Hepatocyte (in vitro differentiated cells): ENCODE measurements at regions not wholly inside any gene's neighbourhood (a gene's known extent, or its start where the extent isn't known, plus 50 kb on each side); places are given as distances from the start of the nearest gene placed in this dataset.

Experiments
- DNase-seq: peaks from one replicate; pipeline ENCODE4 v3.0.0-alpha.2; 2016; ENCODE audit warnings: low spot score
- H2AFZ ChIP-seq: fragments of 200-600 bp; sonication (generic); 2 replicates; pipeline ENCODE4 v1.6.0; 2016; ENCODE audit warnings: antibody characterized with exemption, mild to moderate bottlenecking
- H3K27ac ChIP-seq: fragments of 200-600 bp; sonication (generic); 2 replicates; pipeline ENCODE4 v1.5.1; 2016; ENCODE audit warnings: mild to moderate bottlenecking
- H3K27me3 ChIP-seq: fragments of 200-600 bp; sonication (generic); 2 replicates; pipeline ENCODE4 v1.6.1; 2016
- H3K36me3 ChIP-seq: fragments of 200-600 bp; sonication (generic); replicated peaks from 2 replicates; pipeline ENCODE4 v1.5.1; 2016; ENCODE audit warnings: low read depth; ENCODE audit not compliant: insufficient read depth
- H3K4me1 ChIP-seq: fragments of 200-600 bp; sonication (generic); 2 replicates; pipeline ENCODE4 v1.5.1; 2016; ENCODE audit warnings: mild to moderate bottlenecking, moderate library complexity; ENCODE audit not compliant: insufficient read depth
- H3K4me2 ChIP-seq: fragments of 200-600 bp; sonication (generic); 2 replicates; pipeline ENCODE4 v1.6.0; 2016
- H3K4me3 ChIP-seq: fragments of 200-600 bp; sonication (generic); 2 replicates; pipeline ENCODE4 v1.5.1; 2016; ENCODE audit warnings: mild to moderate bottlenecking
- H3K79me2 ChIP-seq: fragments of 200-600 bp; sonication (generic); 2 replicates; pipeline ENCODE4 v1.6.0; 2017; ENCODE audit warnings: mild to moderate bottlenecking
- H3K9me2 ChIP-seq: fragments of 200-600 bp; sonication (generic); replicated peaks from 2 replicates; pipeline ENCODE4 v1.6.0; 2017; ENCODE audit warnings: mild to moderate bottlenecking; ENCODE audit not compliant: insufficient read depth
- H3K9me3 ChIP-seq: fragments of 200-600 bp; sonication (generic); 2 replicates; pipeline ENCODE4 v1.5.1; 2016; ENCODE audit warnings: low read depth, mild to moderate bottlenecking
- H4K20me1 ChIP-seq: fragments of 200-600 bp; sonication (generic); 2 replicates; pipeline ENCODE4 v1.6.0; 2016; ENCODE audit warnings: mild to moderate bottlenecking; ENCODE audit not compliant: insufficient read depth, poor library complexity, severe bottlenecking
- CTCF ChIP-seq: fragments of 200-600 bp; sonication (generic); IDR thresholded peaks from 2 replicates; pipeline ENCODE4 v1.5.1; 2016; ENCODE audit warnings: antibody characterized with exemption, mild to moderate bottlenecking; ENCODE audit not compliant: poor library complexity
- EZH2 ChIP-seq: fragments of 200-600 bp; sonication (generic); IDR thresholded peaks from 2 replicates; pipeline ENCODE4 v1.6.1; 2016; ENCODE audit warnings: antibody characterized with exemption, mild to moderate bottlenecking, borderline replicate concordance
- EZH2phosphoT487 ChIP-seq: fragments of 200-600 bp; sonication (generic); IDR thresholded peaks from one replicate; pipeline ENCODE4 v1.6.1; 2018; ENCODE audit warnings: antibody characterized with exemption, mild to moderate bottlenecking, low read depth, moderate library complexity; ENCODE audit not compliant: unreplicated experiment, severe bottlenecking
- WGBS: methylation state at CpG from one replicate; pipeline ENCODE4 v1.1.6; 2016; ENCODE audit warnings: low lambda C conversion rate; ENCODE audit errors: missing lambda C conversion rate; 5-methylcytosine and 5-hydroxymethylcytosine counted together

- Histone ChIP-seq H4K20me1 (no peaks in the 10 kb centered on the region), H3K9me3 (no peaks in the 10 kb centered on the region), H2AFZ (no peak overlapping the region), H3K9me2 (no peaks in the 10 kb centered on the region), H3K27ac (no peak overlapping the region), H3K36me3 (no peaks in the 10 kb centered on the region), H3K79me2 (no peaks in the 10 kb centered on the region), H3K27me3 (no peaks in the 10 kb centered on the region), H3K4me2 (no peak overlapping the region), H3K4me1 (no peaks in the 10 kb centered on the region), H3K4me3 (no peak overlapping the region)
- no peak for DNase-seq
- TF ChIP-seq CTCF: no peak
- no peak for TF ChIP-seq EZH2phosphoT487
- no peak for TF ChIP-seq EZH2
- WGBS: 65% methylated on average over 4 of the region's 4 CpGs
These were observed 311.5 kb downstream of the DUSP10 start for GRCh38 chr1:221430152-221430960.

GRCh38 chr1:221431068-221431651, 310.7 kb downstream of the DUSP10 start:
- Histone ChIP-seq H3K79me2 (no peaks in the 10 kb centered on the region), H3K9me2 (no peaks in the 10 kb centered on the region), H3K4me2 (no peak overlapping the region), H3K36me3 (no peaks in the 10 kb centered on the region), H4K20me1 (no peaks in the 10 kb centered on the region), H3K27ac (no peak overlapping the region), H3K4me3 (no peak overlapping the region), H2AFZ (no peak overlapping the region), H3K4me1 (no peaks in the 10 kb centered on the region), H3K27me3 (no peaks in the 10 kb centered on the region), H3K9me3 (no peaks in the 10 kb centered on the region)
- WGBS: 64% methylated on average over 2 of the region's 2 CpGs
- TF ChIP-seq EZH2: no peak
- TF ChIP-seq CTCF: no peak
- no peak for TF ChIP-seq EZH2phosphoT487
- no peak for DNase-seq

GRCh38 chr1:221431961-221432360, 309.9 kb downstream of the DUSP10 start:
- no peaks in the 10 kb centered on the region for H4K20me1 ChIP-seq
- H3K9me2 ChIP-seq: no peaks in the 10 kb centered on the region
- no peaks in the 10 kb centered on the region for H3K9me3 ChIP-seq
- H3K79me2 ChIP-seq: no peaks in the 10 kb centered on the region
- no peak overlapping the region for H2AFZ ChIP-seq
- no peak for DNase-seq
- no peak overlapping the region for H3K4me2 ChIP-seq
- H3K36me3 ChIP-seq: no peaks in the 10 kb centered on the region
- no peak overlapping the region for H3K27ac ChIP-seq
- no peak overlapping the region for H3K4me3 ChIP-seq
- H3K27me3 ChIP-seq: no peaks in the 10 kb centered on the region
- no peaks in the 10 kb centered on the region for H3K4me1 ChIP-seq
- TF ChIP-seq EZH2phosphoT487 (no peak), CTCF (no peak), EZH2 (no peak)
